ENCODE measurements at regions not wholly inside any gene's neighbourhood (a gene's known extent, or its start where the extent isn't known, plus 50 kb on each side); places are given as distances from the start of the nearest gene placed in this dataset.

DNA sequence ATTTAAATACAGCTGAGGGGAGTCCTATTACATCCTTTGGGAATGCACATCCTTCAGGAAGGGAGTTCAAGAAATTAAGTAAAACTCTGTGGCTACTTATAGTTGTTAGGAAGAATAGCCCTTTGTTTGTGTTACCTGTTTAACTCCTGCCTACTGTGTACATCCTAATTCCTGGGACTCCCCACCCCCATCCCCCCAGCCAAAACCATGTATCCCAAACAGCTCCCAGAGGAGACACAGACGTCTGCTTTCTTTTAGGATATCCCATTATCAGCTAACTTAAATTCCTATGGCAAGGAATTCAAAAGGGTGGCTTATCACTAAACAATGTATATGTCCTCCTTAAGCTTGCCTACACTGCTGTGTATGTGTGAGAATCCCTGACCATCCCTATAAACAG, 581.7 kb downstream of the DIPK2A start:
- TF ChIP-seq, protein P1, sequence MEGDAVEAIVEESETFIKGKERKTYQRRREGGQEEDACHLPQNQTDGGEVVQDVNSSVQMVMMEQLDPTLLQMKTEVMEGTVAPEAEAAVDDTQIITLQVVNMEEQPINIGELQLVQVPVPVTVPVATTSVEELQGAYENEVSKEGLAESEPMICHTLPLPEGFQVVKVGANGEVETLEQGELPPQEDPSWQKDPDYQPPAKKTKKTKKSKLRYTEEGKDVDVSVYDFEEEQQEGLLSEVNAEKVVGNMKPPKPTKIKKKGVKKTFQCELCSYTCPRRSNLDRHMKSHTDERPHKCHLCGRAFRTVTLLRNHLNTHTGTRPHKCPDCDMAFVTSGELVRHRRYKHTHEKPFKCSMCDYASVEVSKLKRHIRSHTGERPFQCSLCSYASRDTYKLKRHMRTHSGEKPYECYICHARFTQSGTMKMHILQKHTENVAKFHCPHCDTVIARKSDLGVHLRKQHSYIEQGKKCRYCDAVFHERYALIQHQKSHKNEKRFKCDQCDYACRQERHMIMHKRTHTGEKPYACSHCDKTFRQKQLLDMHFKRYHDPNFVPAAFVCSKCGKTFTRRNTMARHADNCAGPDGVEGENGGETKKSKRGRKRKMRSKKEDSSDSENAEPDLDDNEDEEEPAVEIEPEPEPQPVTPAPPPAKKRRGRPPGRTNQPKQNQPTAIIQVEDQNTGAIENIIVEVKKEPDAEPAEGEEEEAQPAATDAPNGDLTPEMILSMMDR (IDR thresholded peaks at IDR 0.05) = no peak
- no peak for TF ChIP-seq POLR2AphosphoS5 (IDR thresholded peaks at IDR 0.05)
- TF ChIP-seq POLR2A (IDR thresholded peaks at IDR 0.05) = no peak

Measured in breast epithelium (tissue), 3 donors.